ENCODE measurements at regions not wholly inside any gene's neighbourhood (a gene's known extent, or its start where the extent isn't known, plus 50 kb on each side); places are given as distances from the start of the nearest gene placed in this dataset.

GRCh38 chr6:122109075-122109474 is 290.4 kb upstream of the HSF2 start:
- no peak for TF ChIP-seq EZH2 (IDR thresholded peaks at IDR 0.05; ENCODE audit: low read length, unreplicated experiment)
- TF ChIP-seq CTCF (conservative IDR thresholded peaks at IDR 0.05; ENCODE audit: low read depth, low read length): no peak
- no peak for TF ChIP-seq EZH2phosphoT487 (IDR thresholded peaks at IDR 0.05; ENCODE audit: borderline replicate concordance, low read length)

All from PC-3 (cell line).